ENCODE measurements at regions not wholly inside any gene's neighbourhood (a gene's known extent, or its start where the extent isn't known, plus 50 kb on each side); places are given as distances from the start of the nearest gene placed in this dataset.

- Histone ChIP-seq H3K27me3 (replicated peaks; ENCODE audit: control insufficient read depth, insufficient read depth, low read length) (no peaks in the 10 kb centered on the region), H3K4me3 (replicated peaks; ENCODE audit: low read depth, low read length) (no peak overlapping the region), H3K36me3 (ENCODE audit: control insufficient read depth, insufficient read depth, low read length) (no peaks in the 10 kb centered on the region)
- no peak for DNase-seq (ENCODE audit: extremely low read depth, insufficient read length)
- TF ChIP-seq CTCF (IDR thresholded peaks at IDR 0.05; ENCODE audit: insufficient read depth, low read length, poor library complexity, severe bottlenecking) = no peak
Observed at GRCh38 chr12:87720967-87721366, 308.2 kb downstream of the C12orf50 start.

GRCh38 chr12:87704374-87704773 lies 324.8 kb downstream of the C12orf50 start:
- Histone ChIP-seq H3K27me3 (replicated peaks; ENCODE audit: control insufficient read depth, insufficient read depth, low read length) (no peaks in the 10 kb centered on the region), H3K4me3 (replicated peaks; ENCODE audit: low read depth, low read length) (no peak overlapping the region), H3K36me3 (ENCODE audit: control insufficient read depth, insufficient read depth, low read length) (no peaks in the 10 kb centered on the region)
- TF ChIP-seq CTCF (IDR thresholded peaks at IDR 0.05; ENCODE audit: insufficient read depth, low read length, poor library complexity, severe bottlenecking) = no peak
- DNase-seq (ENCODE audit: extremely low read depth, insufficient read length) = no peak

GRCh38 chr12:87690236-87690810 lies 338.9 kb downstream of the C12orf50 start:
- TF ChIP-seq CTCF (IDR thresholded peaks at IDR 0.05; ENCODE audit: insufficient read depth, low read length, poor library complexity, severe bottlenecking) = no peak
- H3K4me3 ChIP-seq (replicated peaks; ENCODE audit: low read depth, low read length) = no peak overlapping the region
- no peaks in the 10 kb centered on the region for H3K36me3 ChIP-seq (ENCODE audit: control insufficient read depth, insufficient read depth, low read length)
- DNase-seq (ENCODE audit: extremely low read depth, insufficient read length) = no peak
- H3K27me3 ChIP-seq (replicated peaks; ENCODE audit: control insufficient read depth, insufficient read depth, low read length) = no peaks in the 10 kb centered on the region

- no peak for TF ChIP-seq CTCF (IDR thresholded peaks at IDR 0.05; ENCODE audit: insufficient read depth, low read length, poor library complexity, severe bottlenecking)
- Histone ChIP-seq H3K4me3 (replicated peaks; ENCODE audit: low read depth, low read length) (no peak overlapping the region), H3K27me3 (replicated peaks; ENCODE audit: control insufficient read depth, insufficient read depth, low read length) (no peaks in the 10 kb centered on the region), H3K36me3 (ENCODE audit: control insufficient read depth, insufficient read depth, low read length) (no peaks in the 10 kb centered on the region)
- DNase-seq (ENCODE audit: extremely low read depth, insufficient read length) = no peak
Observed at GRCh38 chr12:87689196-87689595, 340.0 kb downstream of the C12orf50 start.

- DNase-seq (ENCODE audit: extremely low read depth, insufficient read length) = no peak
- TF ChIP-seq CTCF (IDR thresholded peaks at IDR 0.05; ENCODE audit: insufficient read depth, low read length, poor library complexity, severe bottlenecking) = no peak
- no peak overlapping the region for H3K4me3 ChIP-seq (replicated peaks; ENCODE audit: low read depth, low read length)
- H3K27me3 ChIP-seq (replicated peaks; ENCODE audit: control insufficient read depth, insufficient read depth, low read length) = no peaks in the 10 kb centered on the region
- H3K36me3 ChIP-seq (ENCODE audit: control insufficient read depth, insufficient read depth, low read length) = no peaks in the 10 kb centered on the region
Observed at GRCh38 chr12:87687362-87687761, 341.8 kb downstream of the C12orf50 start.

- H3K4me3 ChIP-seq (replicated peaks; ENCODE audit: low read depth, low read length) = no peak overlapping the region
- no peaks in the 10 kb centered on the region for H3K36me3 ChIP-seq (ENCODE audit: control insufficient read depth, insufficient read depth, low read length)
- no peak for TF ChIP-seq CTCF (IDR thresholded peaks at IDR 0.05; ENCODE audit: insufficient read depth, low read length, poor library complexity, severe bottlenecking)
- DNase-seq (ENCODE audit: extremely low read depth, insufficient read length) = no peak
- no peaks in the 10 kb centered on the region for H3K27me3 ChIP-seq (replicated peaks; ENCODE audit: control insufficient read depth, insufficient read depth, low read length)
Observed at GRCh38 chr12:87685696-87686095, 343.5 kb downstream of the C12orf50 start.
